HepG2 (cell line): ENCODE measurements at regions not wholly inside any gene's neighbourhood (a gene's known extent, or its start where the extent isn't known, plus 50 kb on each side); places are given as distances from the start of the nearest gene placed in this dataset.

Experiments
- AGO1 ChIP-seq: fragments of 200-400 bp; formaldehyde crosslinking; IDR thresholded peaks from 2 replicates; pipeline ENCODE4 v1.6.1; 2017; ENCODE audit warnings: mild to moderate bottlenecking, low read depth, low read length, moderate library complexity; ENCODE audit not compliant: poor library complexity, severe bottlenecking
- GPBP1L1 ChIP-seq: sonication (generic); formaldehyde crosslinking; IDR thresholded peaks from 2 replicates; pipeline ENCODE4 v1.5.0; 2020; ENCODE audit warnings: mild to moderate bottlenecking, missing genetic modification reagents
- PAXIP1 ChIP-seq: sonication (generic); formaldehyde crosslinking; conservative IDR thresholded peaks from 2 replicates; pipeline ENCODE4 v1.4.0; 2020; ENCODE audit warnings: mild to moderate bottlenecking, missing genetic modification reagents, moderate library complexity
- SAP130 ChIP-seq: IDR thresholded peaks from 2 replicates; pipeline ENCODE4 v1.6.1; 2016; ENCODE audit warnings: low read depth
- SATB2 ChIP-seq: sonication (generic); formaldehyde crosslinking; IDR thresholded peaks from 2 replicates; pipeline ENCODE4 v1.5.0; 2020; ENCODE audit warnings: missing genetic modification reagents
- SIX1 ChIP-seq: sonication (generic); formaldehyde crosslinking; IDR thresholded peaks from 2 replicates; pipeline ENCODE4 v1.4.0; 2020; ENCODE audit warnings: missing genetic modification reagents, borderline replicate concordance
- ZKSCAN1 ChIP-seq: fragments of 150-350 bp; IDR thresholded peaks from 2 replicates; pipeline ENCODE4 v1.6.1; 2014; ENCODE audit warnings: low read length
- TF ChIP-seq, protein P1 (sequence below): sonication (generic); formaldehyde crosslinking; IDR thresholded peaks from 2 replicates; pipeline ENCODE4 v1.4.0; 2020; ENCODE audit warnings: missing genetic modification reagents

- TF ChIP-seq, protein P1, sequence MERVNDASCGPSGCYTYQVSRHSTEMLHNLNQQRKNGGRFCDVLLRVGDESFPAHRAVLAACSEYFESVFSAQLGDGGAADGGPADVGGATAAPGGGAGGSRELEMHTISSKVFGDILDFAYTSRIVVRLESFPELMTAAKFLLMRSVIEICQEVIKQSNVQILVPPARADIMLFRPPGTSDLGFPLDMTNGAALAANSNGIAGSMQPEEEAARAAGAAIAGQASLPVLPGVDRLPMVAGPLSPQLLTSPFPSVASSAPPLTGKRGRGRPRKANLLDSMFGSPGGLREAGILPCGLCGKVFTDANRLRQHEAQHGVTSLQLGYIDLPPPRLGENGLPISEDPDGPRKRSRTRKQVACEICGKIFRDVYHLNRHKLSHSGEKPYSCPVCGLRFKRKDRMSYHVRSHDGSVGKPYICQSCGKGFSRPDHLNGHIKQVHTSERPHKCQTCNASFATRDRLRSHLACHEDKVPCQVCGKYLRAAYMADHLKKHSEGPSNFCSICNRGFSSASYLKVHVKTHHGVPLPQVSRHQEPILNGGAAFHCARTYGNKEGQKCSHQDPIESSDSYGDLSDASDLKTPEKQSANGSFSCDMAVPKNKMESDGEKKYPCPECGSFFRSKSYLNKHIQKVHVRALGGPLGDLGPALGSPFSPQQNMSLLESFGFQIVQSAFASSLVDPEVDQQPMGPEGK: no peak
- TF ChIP-seq GPBP1L1 (CRISPR knock-in tag) (no peak), SIX1 (no peak), SAP130 (CRISPR knock-in tag) (no peak), SATB2 (CRISPR knock-in tag) (no peak), ZKSCAN1 (no peak), PAXIP1 (CRISPR knock-in tag) (no peak), AGO1 (no peak)
Observed at GRCh38 chr5:105963696-105964255, 1707.0 kb downstream of the EFNA5 start (continued).
